ENCODE measurements at regions not wholly inside any gene's neighbourhood (a gene's known extent, or its start where the extent isn't known, plus 50 kb on each side); places are given as distances from the start of the nearest gene placed in this dataset.
"Not testable (repeated sequence)": the region's sequence is repeated elsewhere in the genome, so short reads cannot be mapped to it uniquely, and the experiment has no call there.

DNA sequence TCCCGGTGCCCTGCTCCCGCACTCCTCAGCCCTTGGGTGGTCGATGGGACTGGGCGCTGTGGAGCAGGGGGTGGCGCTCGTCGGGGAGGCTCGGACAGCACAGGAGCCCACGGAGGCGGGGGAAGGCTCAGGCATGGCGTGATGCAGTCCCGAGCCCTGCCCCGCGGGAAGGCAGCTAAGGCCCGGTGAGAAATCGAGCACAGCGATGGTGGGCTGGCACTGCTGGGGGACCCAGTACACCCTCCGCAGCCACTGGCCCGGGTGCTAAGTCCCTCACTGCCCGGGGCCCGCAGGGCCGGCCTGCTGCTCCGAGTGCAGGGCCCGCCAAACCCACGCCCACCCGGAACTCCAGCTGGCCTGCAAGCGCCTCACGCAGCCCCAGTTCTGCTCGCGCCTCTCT, 185.2 kb upstream of the FOXK1 start:
- TF ChIP-seq, protein P1, sequence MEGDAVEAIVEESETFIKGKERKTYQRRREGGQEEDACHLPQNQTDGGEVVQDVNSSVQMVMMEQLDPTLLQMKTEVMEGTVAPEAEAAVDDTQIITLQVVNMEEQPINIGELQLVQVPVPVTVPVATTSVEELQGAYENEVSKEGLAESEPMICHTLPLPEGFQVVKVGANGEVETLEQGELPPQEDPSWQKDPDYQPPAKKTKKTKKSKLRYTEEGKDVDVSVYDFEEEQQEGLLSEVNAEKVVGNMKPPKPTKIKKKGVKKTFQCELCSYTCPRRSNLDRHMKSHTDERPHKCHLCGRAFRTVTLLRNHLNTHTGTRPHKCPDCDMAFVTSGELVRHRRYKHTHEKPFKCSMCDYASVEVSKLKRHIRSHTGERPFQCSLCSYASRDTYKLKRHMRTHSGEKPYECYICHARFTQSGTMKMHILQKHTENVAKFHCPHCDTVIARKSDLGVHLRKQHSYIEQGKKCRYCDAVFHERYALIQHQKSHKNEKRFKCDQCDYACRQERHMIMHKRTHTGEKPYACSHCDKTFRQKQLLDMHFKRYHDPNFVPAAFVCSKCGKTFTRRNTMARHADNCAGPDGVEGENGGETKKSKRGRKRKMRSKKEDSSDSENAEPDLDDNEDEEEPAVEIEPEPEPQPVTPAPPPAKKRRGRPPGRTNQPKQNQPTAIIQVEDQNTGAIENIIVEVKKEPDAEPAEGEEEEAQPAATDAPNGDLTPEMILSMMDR (IDR thresholded peaks at IDR 0.05) = not testable (repeated sequence)
- not testable (repeated sequence) for TF ChIP-seq EP300, POLR2AphosphoS5 (IDR thresholded peaks at IDR 0.05)
